OCI-LY1 (cell line): ENCODE measurements at regions not wholly inside any gene's neighbourhood (a gene's known extent, or its start where the extent isn't known, plus 50 kb on each side); places are given as distances from the start of the nearest gene placed in this dataset.

Experiments used
- EZH2 ChIP-seq: fragments of 200-600 bp; sonication (generic), shearing (Covaris generic); IDR thresholded peaks from 2 replicates; pipeline ENCODE4 v1.8.0; 2017; ENCODE audit warnings: borderline replicate concordance, mixed run types, mild to moderate bottlenecking, antibody characterized with exemption, low read length, moderate library complexity, mixed read lengths
- TF ChIP-seq, protein P1 (sequence below): fragments of 200-600 bp; sonication (generic), shearing (Covaris generic); IDR thresholded peaks from 2 replicates; pipeline ENCODE4 v1.5.1; 2017; ENCODE audit warnings: mild to moderate bottlenecking, antibody characterized with exemption, low read length, moderate library complexity, mixed read lengths

DNA sequence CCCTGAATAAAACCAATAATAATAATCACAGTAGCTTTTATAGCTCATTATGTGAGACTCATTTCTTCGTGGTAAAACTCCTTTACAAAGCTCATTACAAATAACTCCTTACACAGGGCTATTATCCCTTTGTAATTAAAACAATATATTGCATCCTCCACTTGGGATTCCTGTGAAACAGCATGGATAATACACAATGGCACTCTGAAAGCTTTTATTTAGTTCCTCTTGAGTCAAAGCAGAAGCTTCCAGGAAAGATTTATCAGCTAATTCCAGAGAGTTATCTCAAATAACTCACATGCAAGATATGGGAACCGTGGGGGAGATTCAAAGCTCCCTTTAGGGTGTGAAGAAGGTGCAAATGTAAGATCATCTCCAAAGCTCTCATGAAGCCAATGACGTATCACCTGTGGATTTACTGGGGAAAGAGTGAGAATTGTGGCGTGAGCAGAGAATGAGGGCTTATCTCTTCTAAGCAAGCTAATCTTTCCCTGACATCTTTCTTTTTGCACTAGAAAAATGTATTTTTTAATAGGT, 60.4 kb upstream of the GJA5 start:
- TF ChIP-seq, protein P1, sequence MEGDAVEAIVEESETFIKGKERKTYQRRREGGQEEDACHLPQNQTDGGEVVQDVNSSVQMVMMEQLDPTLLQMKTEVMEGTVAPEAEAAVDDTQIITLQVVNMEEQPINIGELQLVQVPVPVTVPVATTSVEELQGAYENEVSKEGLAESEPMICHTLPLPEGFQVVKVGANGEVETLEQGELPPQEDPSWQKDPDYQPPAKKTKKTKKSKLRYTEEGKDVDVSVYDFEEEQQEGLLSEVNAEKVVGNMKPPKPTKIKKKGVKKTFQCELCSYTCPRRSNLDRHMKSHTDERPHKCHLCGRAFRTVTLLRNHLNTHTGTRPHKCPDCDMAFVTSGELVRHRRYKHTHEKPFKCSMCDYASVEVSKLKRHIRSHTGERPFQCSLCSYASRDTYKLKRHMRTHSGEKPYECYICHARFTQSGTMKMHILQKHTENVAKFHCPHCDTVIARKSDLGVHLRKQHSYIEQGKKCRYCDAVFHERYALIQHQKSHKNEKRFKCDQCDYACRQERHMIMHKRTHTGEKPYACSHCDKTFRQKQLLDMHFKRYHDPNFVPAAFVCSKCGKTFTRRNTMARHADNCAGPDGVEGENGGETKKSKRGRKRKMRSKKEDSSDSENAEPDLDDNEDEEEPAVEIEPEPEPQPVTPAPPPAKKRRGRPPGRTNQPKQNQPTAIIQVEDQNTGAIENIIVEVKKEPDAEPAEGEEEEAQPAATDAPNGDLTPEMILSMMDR, result no peak
- no peak for TF ChIP-seq EZH2
